Liver (tissue), 8 donors: ENCODE measurements at regions not wholly inside any gene's neighbourhood (a gene's known extent, or its start where the extent isn't known, plus 50 kb on each side); places are given as distances from the start of the nearest gene placed in this dataset.

Experiments
- DNase-seq: peaks from one replicate; pipeline ENCODE4 v3.0.0-alpha.2; 2017; ENCODE audit warnings: low spot score
- H3K27ac ChIP-seq, 2 donors: one replicate each; pipeline ENCODE4 v1.7.0; 2013; ENCODE audit warnings: inconsistent platforms in 2 of 2, low read length in 2 of 2, control low read depth in 1 of 2, low read depth in 1 of 2, mild to moderate bottlenecking in 1 of 2
- H3K27me3 ChIP-seq, 4 donors: one replicate each; pipeline versions ENCODE4 v1.6.1 to v1.7.0; 2013; ENCODE audit warnings: low read length in 3 of 4, inconsistent platforms in 1 of 4, mild to moderate bottlenecking in 1 of 4, moderate library complexity in 1 of 4; ENCODE audit not compliant: control insufficient read depth in 4 of 4, insufficient read depth in 4 of 4
- H3K36me3 ChIP-seq, 4 donors: one replicate each; pipeline versions ENCODE4 v1.6.1 to v1.7.0; 2013; ENCODE audit warnings: low read length in 3 of 4, mild to moderate bottlenecking in 3 of 4, low read depth in 1 of 4, moderate library complexity in 1 of 4; ENCODE audit not compliant: control insufficient read depth in 4 of 4, insufficient read depth in 3 of 4
- H3K4me1 ChIP-seq, 4 donors: one replicate each; pipeline versions ENCODE4 v1.6.1 to v1.7.0; 2013; ENCODE audit warnings: low read length in 3 of 4, mild to moderate bottlenecking in 3 of 4, moderate library complexity in 1 of 4; ENCODE audit not compliant: control insufficient read depth in 4 of 4, insufficient read depth in 4 of 4
- H3K4me3 ChIP-seq, 3 donors: one replicate each; pipeline versions ENCODE4 v1.6.1 to v1.7.0; 2013; ENCODE audit warnings: low read length in 3 of 3, control low read depth in 1 of 3, low read depth in 1 of 3, mild to moderate bottlenecking in 1 of 3
- H3K9ac ChIP-seq, 2 donors: one replicate each; pipeline ENCODE4 v1.7.0; 2013; ENCODE audit warnings: low read length in 2 of 2, mild to moderate bottlenecking in 2 of 2, moderate library complexity in 2 of 2, control low read depth in 1 of 2, low read depth in 1 of 2
- H3K9me3 ChIP-seq, 4 donors: one replicate each; pipeline versions ENCODE4 v1.6.1 to v1.7.0; 2013; ENCODE audit warnings: low read length in 3 of 4; ENCODE audit not compliant: control insufficient read depth in 4 of 4
- EGR1 ChIP-seq, 2 donors: IDR thresholded peaks; 2 replicates each; pipeline ENCODE4 v1.6.1; 2016 to 2018; ENCODE audit warnings: antibody characterized with exemption in 2 of 2, low read depth in 2 of 2
- FOXA1 ChIP-seq: IDR thresholded peaks from 2 replicates; pipeline ENCODE4 v1.6.1; 2016; ENCODE audit warnings: antibody characterized with exemption
- GABPA ChIP-seq, 2 donors: IDR thresholded peaks in 1 of 2; conservative IDR thresholded peaks in 1 of 2; 2 replicates each; pipeline ENCODE4 v1.6.1; 2016; ENCODE audit warnings: antibody characterized with exemption in 2 of 2, mild to moderate bottlenecking in 1 of 2, moderate library complexity in 1 of 2
- HNF4A ChIP-seq, 2 donors: conservative IDR thresholded peaks; 2 replicates each; pipeline ENCODE4 v1.6.1; 2016; ENCODE audit warnings: antibody characterized with exemption in 2 of 2, mild to moderate bottlenecking in 2 of 2
- HNF4G ChIP-seq: IDR thresholded peaks from 2 replicates; pipeline ENCODE4 v1.6.1; 2016; ENCODE audit warnings: antibody characterized with exemption
- NR2F2 ChIP-seq: IDR thresholded peaks from 2 replicates; pipeline ENCODE4 v1.6.1; 2016; ENCODE audit warnings: antibody characterized with exemption
- RAD21 ChIP-seq, 2 donors: IDR thresholded peaks; 2 replicates each; pipeline ENCODE4 v1.6.1; 2016; ENCODE audit warnings: antibody characterized with exemption in 2 of 2, mild to moderate bottlenecking in 2 of 2
- REST ChIP-seq: IDR thresholded peaks from 2 replicates; pipeline ENCODE4 v1.6.1; 2016; ENCODE audit warnings: antibody characterized with exemption, mild to moderate bottlenecking
- RXRA ChIP-seq, 2 donors: IDR thresholded peaks; 2 replicates each; pipeline ENCODE4 v1.6.1; 2017 to 2018; ENCODE audit warnings: antibody characterized with exemption in 2 of 2, mild to moderate bottlenecking in 1 of 2
- SP1 ChIP-seq: IDR thresholded peaks from 2 replicates; pipeline ENCODE4 v1.6.1; 2018; ENCODE audit warnings: antibody characterized with exemption, mild to moderate bottlenecking
- TAF1 ChIP-seq: conservative IDR thresholded peaks from 2 replicates; pipeline ENCODE4 v1.6.1; 2016; ENCODE audit warnings: antibody characterized with exemption, mild to moderate bottlenecking
- YY1 ChIP-seq: IDR thresholded peaks from 2 replicates; pipeline ENCODE4 v1.6.1; 2016; ENCODE audit warnings: antibody characterized with exemption, mild to moderate bottlenecking
- ZBTB33 ChIP-seq: IDR thresholded peaks from 2 replicates; pipeline ENCODE4 v1.6.1; 2016; ENCODE audit warnings: antibody characterized with exemption
- WGBS: extraction: QIAGEN DNeasy Blood & Tissue Kit; methylation state at CpG from one replicate; pipeline ENCODE4 v1.1.7; 2013; 5-methylcytosine and 5-hydroxymethylcytosine counted together
- TF ChIP-seq, protein P1 (sequence below): IDR thresholded peaks from 2 replicates; pipeline ENCODE4 v1.6.1; 2016; ENCODE audit warnings: antibody characterized with exemption
- TF ChIP-seq, protein P2 (sequence below): IDR thresholded peaks from 2 replicates; pipeline ENCODE4 v1.6.1; 2016; ENCODE audit warnings: antibody characterized with exemption
- TF ChIP-seq, protein P3 (sequence below): fragments of 150-350 bp; IDR thresholded peaks from 2 replicates; pipeline ENCODE4 v1.5.1; 2017; ENCODE audit warnings: improper control_type of control experiment, low read depth, low read length; ENCODE audit not compliant: missing input control
- donor health status: healthy.
- donor health status: healthy.
- donor health status: healthy.
- donor health status: healthy.
- donor health status: healthy.

- Histone ChIP-seq H3K27me3 (no peaks in the 10 kb centered on the region), H3K9ac (no peak overlapping the region), H3K36me3 (no peaks in the 10 kb centered on the region), H3K27ac (no peak overlapping the region), H3K9me3 (peaks cover 0 to 2% (median 0%) of the 10 kb centered on the region in 4 donors), H3K4me1 (no peaks in the 10 kb centered on the region), H3K4me3 (no peak overlapping the region)
- TF ChIP-seq GABPA (IDR thresholded peaks at IDR 0.05 in 1 of 2, conservative IDR thresholded peaks at IDR 0.05 in 1 of 2) (no peak), NR2F2 (no peak), HNF4G (no peak), REST (no peak)
- DNase-seq: no peak
- WGBS: 74% methylated on average over 4 of the region's 4 CpGs
Observed at GRCh38 chr2:9055471-9055870, 52.0 kb upstream of the MBOAT2 start.

GRCh38 chr2:9053534-9053931, 50.0 kb upstream of the MBOAT2 start:
- Histone ChIP-seq H3K9ac (no peak overlapping the region), H3K4me3 (no peak overlapping the region), H3K27ac (no peak overlapping the region), H3K36me3 (no peaks in the 10 kb centered on the region), H3K9me3 (peaks cover 0 to 2% (median 0%) of the 10 kb centered on the region in 4 donors), H3K27me3 (no peaks in the 10 kb centered on the region), H3K4me1 (no peaks in the 10 kb centered on the region)
- TF ChIP-seq NR2F2 (no peak), GABPA (IDR thresholded peaks at IDR 0.05 in 1 of 2, conservative IDR thresholded peaks at IDR 0.05 in 1 of 2) (no peak), RXRA (IDR thresholded peaks at IDR 0.05) (no peak), TAF1 (no peak), HNF4G (no peak), SP1 (no peak), HNF4A (conservative IDR thresholded peaks at IDR 0.05) (no peak), FOXA1 (no peak), EGR1 (IDR thresholded peaks at IDR 0.05; ENCODE audit: low read depth in 2 of 2) (no peak), YY1 (no peak), RAD21 (IDR thresholded peaks at IDR 0.05) (no peak), ZBTB33 (no peak), REST (no peak)
- TF ChIP-seq, protein P1, sequence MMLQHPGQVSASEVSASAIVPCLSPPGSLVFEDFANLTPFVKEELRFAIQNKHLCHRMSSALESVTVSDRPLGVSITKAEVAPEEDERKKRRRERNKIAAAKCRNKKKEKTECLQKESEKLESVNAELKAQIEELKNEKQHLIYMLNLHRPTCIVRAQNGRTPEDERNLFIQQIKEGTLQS: no peak
- TF ChIP-seq, protein P2, sequence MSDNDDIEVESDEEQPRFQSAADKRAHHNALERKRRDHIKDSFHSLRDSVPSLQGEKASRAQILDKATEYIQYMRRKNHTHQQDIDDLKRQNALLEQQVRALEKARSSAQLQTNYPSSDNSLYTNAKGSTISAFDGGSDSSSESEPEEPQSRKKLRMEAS: no peak
- TF ChIP-seq, protein P3, sequence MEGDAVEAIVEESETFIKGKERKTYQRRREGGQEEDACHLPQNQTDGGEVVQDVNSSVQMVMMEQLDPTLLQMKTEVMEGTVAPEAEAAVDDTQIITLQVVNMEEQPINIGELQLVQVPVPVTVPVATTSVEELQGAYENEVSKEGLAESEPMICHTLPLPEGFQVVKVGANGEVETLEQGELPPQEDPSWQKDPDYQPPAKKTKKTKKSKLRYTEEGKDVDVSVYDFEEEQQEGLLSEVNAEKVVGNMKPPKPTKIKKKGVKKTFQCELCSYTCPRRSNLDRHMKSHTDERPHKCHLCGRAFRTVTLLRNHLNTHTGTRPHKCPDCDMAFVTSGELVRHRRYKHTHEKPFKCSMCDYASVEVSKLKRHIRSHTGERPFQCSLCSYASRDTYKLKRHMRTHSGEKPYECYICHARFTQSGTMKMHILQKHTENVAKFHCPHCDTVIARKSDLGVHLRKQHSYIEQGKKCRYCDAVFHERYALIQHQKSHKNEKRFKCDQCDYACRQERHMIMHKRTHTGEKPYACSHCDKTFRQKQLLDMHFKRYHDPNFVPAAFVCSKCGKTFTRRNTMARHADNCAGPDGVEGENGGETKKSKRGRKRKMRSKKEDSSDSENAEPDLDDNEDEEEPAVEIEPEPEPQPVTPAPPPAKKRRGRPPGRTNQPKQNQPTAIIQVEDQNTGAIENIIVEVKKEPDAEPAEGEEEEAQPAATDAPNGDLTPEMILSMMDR: no peak
- 84% methylated on average over 2 of the region's 2 CpGs for WGBS
- no peak for DNase-seq
